GM23338 (cell line): ENCODE measurements at regions not wholly inside any gene's neighbourhood (a gene's known extent, or its start where the extent isn't known, plus 50 kb on each side); places are given as distances from the start of the nearest gene placed in this dataset.
"Not testable (repeated sequence)": the region's sequence is repeated elsewhere in the genome, so short reads cannot be mapped to it uniquely, and the experiment has no call there.

Experiments used
- CREB1 ChIP-seq: fragments of 250-450 bp; sonication (Bioruptor Pico); IDR thresholded peaks from 2 replicates; pipeline ENCODE4 v1.5.0; 2020; ENCODE audit warnings: low read depth, mild to moderate bottlenecking, moderate library complexity
- CTCF ChIP-seq, 2 experiments: fragments of 200-600 bp in 1 of 2; sonication (generic) in 1 of 2; conservative IDR thresholded peaks; 2 replicates each; pipeline versions ENCODE4 v1.5.1 to v1.6.1; 2016 to 2017; ENCODE audit warnings: antibody characterized with exemption in 2 of 2, low read depth in 2 of 2, mild to moderate bottlenecking in 2 of 2, moderate library complexity in 1 of 2
- ETS1 ChIP-seq: IDR thresholded peaks from 2 replicates; pipeline ENCODE4 v1.6.1; 2016; ENCODE audit warnings: antibody characterized with exemption
- EZH2 ChIP-seq: fragments of 200-600 bp; sonication (generic); IDR thresholded peaks from one replicate; pipeline ENCODE4 v1.8.0; 2017; ENCODE audit warnings: antibody characterized with exemption, mild to moderate bottlenecking, low read depth; ENCODE audit not compliant: unreplicated experiment
- POLR2AphosphoS5 ChIP-seq: IDR thresholded peaks from 2 replicates; pipeline ENCODE4 v1.6.1; 2016; ENCODE audit warnings: antibody characterized with exemption, low read depth
- REST ChIP-seq: IDR thresholded peaks from one replicate; pipeline ENCODE4 v1.6.1; 2018; ENCODE audit warnings: antibody characterized with exemption; ENCODE audit not compliant: unreplicated experiment
- ZNF462 ChIP-seq: fragments of 250-450 bp; sonication (Bioruptor Pico); IDR thresholded peaks from 2 replicates; pipeline ENCODE4 v1.5.0; 2020; ENCODE audit warnings: mild to moderate bottlenecking, moderate library complexity

DNA sequence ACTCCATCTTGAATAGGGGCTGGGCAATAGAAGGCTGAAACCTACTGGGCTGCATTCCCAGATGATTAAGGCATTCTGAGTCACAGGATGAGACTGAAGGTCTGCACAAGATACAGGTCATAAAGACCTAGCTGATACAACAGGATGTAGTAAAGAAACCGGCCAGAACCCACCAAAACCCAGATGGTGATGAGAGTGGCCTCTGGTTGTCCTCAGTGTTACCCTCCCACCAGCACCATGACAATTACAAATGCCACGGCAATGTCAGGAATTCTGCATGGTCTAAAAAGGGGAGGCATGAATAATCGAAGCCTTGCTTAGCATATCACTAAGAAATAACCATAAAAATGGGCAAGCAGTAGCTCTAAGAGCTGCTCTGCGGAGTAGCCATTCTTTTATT is 197.0 kb upstream of the USP9Y start:
- not testable (repeated sequence) for TF ChIP-seq CTCF (conservative IDR thresholded peaks at IDR 0.05; ENCODE audit: low read depth in 2 of 2); EZH2; REST; ETS1; POLR2AphosphoS5; ZNF462 (CRISPR knock-in tag); CREB1 (CRISPR knock-in tag)
